Tibial nerve (tissue), 4 donors: ENCODE measurements at regions not wholly inside any gene's neighbourhood (a gene's known extent, or its start where the extent isn't known, plus 50 kb on each side); places are given as distances from the start of the nearest gene placed in this dataset.

ENCODE experiments used
- EP300 ChIP-seq, 2 donors: sonication (generic); formaldehyde crosslinking; IDR thresholded peaks; one replicate each; pipeline ENCODE4 v1.6.1; 2017; ENCODE audit warnings: antibody characterized with exemption in 2 of 2, mild to moderate bottlenecking in 1 of 2
- POLR2A ChIP-seq, 2 donors: fragments of 450-650 bp; IDR thresholded peaks; one replicate each; pipeline ENCODE4 v1.6.1; 2017; ENCODE audit warnings: antibody characterized with exemption in 2 of 2, mild to moderate bottlenecking in 2 of 2, moderate library complexity in 2 of 2
- TF ChIP-seq, protein P1 (sequence below), 5 experiments: fragments of 200-600 bp in 3 of 5; fragments of 450-650 bp in 2 of 5; sonication (generic) in 3 of 5; IDR thresholded peaks; one replicate each; pipeline ENCODE4 v1.5.1; 2016 to 2019; ENCODE audit warnings: antibody characterized with exemption in 5 of 5, mild to moderate bottlenecking in 3 of 5, moderate library complexity in 2 of 5

DNA sequence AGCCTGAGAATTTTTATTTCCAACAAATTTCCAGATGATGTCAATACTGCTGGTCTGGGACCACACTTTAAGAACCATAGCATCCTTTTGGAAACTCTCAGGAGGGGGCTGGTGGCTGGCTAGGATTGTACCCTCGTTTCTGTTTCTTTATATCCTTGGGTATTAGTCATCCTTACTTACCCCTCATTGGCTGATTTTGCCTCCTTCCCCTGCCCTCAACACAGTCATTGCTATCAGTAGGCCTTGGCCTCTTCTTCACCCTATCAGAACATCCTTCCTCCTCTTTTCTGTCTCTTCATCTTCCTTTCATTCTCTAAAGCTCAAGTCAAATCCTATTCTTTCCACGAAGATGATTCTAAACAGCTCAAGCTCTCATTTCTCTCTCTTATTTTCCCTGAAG, 148.5 kb downstream of the ELOVL4 start:
- TF ChIP-seq, protein P1, sequence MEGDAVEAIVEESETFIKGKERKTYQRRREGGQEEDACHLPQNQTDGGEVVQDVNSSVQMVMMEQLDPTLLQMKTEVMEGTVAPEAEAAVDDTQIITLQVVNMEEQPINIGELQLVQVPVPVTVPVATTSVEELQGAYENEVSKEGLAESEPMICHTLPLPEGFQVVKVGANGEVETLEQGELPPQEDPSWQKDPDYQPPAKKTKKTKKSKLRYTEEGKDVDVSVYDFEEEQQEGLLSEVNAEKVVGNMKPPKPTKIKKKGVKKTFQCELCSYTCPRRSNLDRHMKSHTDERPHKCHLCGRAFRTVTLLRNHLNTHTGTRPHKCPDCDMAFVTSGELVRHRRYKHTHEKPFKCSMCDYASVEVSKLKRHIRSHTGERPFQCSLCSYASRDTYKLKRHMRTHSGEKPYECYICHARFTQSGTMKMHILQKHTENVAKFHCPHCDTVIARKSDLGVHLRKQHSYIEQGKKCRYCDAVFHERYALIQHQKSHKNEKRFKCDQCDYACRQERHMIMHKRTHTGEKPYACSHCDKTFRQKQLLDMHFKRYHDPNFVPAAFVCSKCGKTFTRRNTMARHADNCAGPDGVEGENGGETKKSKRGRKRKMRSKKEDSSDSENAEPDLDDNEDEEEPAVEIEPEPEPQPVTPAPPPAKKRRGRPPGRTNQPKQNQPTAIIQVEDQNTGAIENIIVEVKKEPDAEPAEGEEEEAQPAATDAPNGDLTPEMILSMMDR (IDR thresholded peaks at IDR 0.05): no peak
- TF ChIP-seq POLR2A (IDR thresholded peaks at IDR 0.05): no peak
- no peak for TF ChIP-seq EP300 (IDR thresholded peaks at IDR 0.05)
